ENCODE measurements at regions not wholly inside any gene's neighbourhood (a gene's known extent, or its start where the extent isn't known, plus 50 kb on each side); places are given as distances from the start of the nearest gene placed in this dataset.
"Not testable (repeated sequence)": the region's sequence is repeated elsewhere in the genome, so short reads cannot be mapped to it uniquely, and the experiment has no call there.

DNA sequence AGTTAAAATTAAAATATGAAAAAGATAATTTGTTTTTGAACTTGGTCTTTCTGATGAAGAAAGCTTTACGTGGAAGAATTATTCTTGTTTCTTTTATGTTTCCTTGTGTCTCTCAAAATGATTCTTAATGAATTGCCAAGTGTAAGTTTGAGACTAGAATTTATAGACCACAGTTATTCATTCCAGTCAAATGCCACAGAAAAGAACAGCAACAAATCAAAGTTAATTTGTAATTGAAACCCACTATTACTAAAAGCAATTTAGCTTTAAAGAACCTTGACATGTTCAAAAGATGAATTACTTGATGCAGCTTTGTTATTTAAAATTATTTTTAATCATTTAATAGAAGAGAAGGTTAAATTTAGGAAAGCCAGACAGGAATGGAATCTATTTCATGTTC is 1277.7 kb upstream of the NUDT12 start (continued):
- TF ChIP-seq, protein P1, sequence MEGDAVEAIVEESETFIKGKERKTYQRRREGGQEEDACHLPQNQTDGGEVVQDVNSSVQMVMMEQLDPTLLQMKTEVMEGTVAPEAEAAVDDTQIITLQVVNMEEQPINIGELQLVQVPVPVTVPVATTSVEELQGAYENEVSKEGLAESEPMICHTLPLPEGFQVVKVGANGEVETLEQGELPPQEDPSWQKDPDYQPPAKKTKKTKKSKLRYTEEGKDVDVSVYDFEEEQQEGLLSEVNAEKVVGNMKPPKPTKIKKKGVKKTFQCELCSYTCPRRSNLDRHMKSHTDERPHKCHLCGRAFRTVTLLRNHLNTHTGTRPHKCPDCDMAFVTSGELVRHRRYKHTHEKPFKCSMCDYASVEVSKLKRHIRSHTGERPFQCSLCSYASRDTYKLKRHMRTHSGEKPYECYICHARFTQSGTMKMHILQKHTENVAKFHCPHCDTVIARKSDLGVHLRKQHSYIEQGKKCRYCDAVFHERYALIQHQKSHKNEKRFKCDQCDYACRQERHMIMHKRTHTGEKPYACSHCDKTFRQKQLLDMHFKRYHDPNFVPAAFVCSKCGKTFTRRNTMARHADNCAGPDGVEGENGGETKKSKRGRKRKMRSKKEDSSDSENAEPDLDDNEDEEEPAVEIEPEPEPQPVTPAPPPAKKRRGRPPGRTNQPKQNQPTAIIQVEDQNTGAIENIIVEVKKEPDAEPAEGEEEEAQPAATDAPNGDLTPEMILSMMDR (IDR thresholded peaks at IDR 0.05 in 2 of 3, conservative IDR thresholded peaks at IDR 0.05 in 1 of 3; ENCODE audit: borderline replicate concordance in 1 of 3, insufficient read depth in 1 of 3, low read depth in 2 of 3, low read length in 2 of 3): no peak
- no peak for TF ChIP-seq CBX3 (IDR thresholded peaks at IDR 0.05; ENCODE audit: low read depth)
- no peak for TF ChIP-seq YY1 (IDR thresholded peaks at IDR 0.05; ENCODE audit: extremely low read depth, insufficient replicate concordance, low read depth, low read length)
- TF ChIP-seq RAD21 (IDR thresholded peaks at IDR 0.05; ENCODE audit: low read depth): no peak
- no peak for TF ChIP-seq ELF1 (IDR thresholded peaks at IDR 0.05; ENCODE audit: borderline replicate concordance, low read depth)
- no peak for TF ChIP-seq TCF7L2 (IDR thresholded peaks at IDR 0.05; ENCODE audit: borderline replicate concordance, extremely low read depth, insufficient read depth, insufficient read length)

DNA sequence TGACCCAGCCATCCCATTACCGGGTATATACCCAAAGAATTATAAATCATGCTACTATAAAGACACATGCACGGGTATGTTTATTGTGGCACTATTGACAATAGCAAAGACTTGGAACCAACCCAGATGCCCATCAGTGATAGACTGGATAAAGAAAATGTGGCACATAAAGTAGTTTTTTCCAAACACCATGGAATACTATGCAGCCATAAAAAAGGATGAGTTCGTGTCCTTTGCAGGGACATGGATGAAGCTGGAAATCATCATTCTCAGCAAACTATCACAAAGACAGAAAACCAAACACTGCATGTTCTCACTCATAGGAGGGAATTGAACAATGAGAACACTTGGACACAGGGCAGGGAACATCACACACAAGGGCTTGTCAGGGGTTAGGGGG is 1268.9 kb upstream of the NUDT12 start:
- H4K20me1 ChIP-seq (ENCODE audit: insufficient read depth); H3K4me2 ChIP-seq (ENCODE audit: low read length); RAD21 ChIA-PET (ENCODE audit: low non-redundant PET in 1 of 2, low total read pairs in 2 of 2, uncharacterized antibody in 2 of 2, unreplicated experiment in 2 of 2); H3K9me2 ChIP-seq (ENCODE audit: insufficient read depth); DNase-seq (ENCODE audit: low read depth, low spot score); H3K79me2 ChIP-seq (ENCODE audit: insufficient read depth, low read length); H3K4me3 ChIP-seq (replicated peaks in 1 of 2; ENCODE audit: low read depth in 1 of 2, low read length in 2 of 2); H3K4me1 ChIP-seq (ENCODE audit: control insufficient read depth in 1 of 2, insufficient read depth in 2 of 2, low read length in 2 of 2); H2AFZ ChIP-seq (ENCODE audit: low read depth, low read length, poor library complexity, severe bottlenecking); ATAC-seq; CTCF ChIA-PET; H3K9ac ChIP-seq (ENCODE audit: low read length); H3K27me3 ChIP-seq (ENCODE audit: insufficient read depth, low read length); BruUV-seq (replicated peaks); H3K27ac ChIP-seq (ENCODE audit: low read depth, low read length); H3K36me3 ChIP-seq (ENCODE audit: control insufficient read depth in 1 of 2, insufficient read depth in 2 of 2, low read length in 2 of 2); POLR2A ChIA-PET; H3K9me3 ChIP-seq (ENCODE audit: control insufficient read depth in 1 of 2, insufficient read depth in 1 of 2, low read depth in 1 of 2, low read length in 2 of 2); intact Hi-C loops (cut with micrococcal nuclease): not testable (repeated sequence)

DNA sequence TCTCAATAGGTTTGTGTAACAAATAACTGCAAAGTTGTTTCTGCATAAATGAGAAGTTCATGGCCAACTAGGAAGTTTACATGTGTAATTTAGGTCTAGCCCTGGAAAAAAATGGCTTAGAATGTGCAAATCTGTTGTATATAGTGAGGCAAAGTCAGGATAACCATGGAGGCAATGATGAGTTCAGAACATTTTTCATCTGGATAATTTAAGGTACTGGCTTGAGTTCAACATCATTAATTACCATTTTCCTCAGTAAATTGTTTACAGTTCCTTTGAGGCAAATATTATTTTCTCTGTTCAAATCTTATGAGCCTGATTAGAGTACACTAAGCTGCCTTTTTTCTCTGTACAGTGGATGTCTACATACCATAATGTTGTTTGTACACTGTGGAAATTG is 1259.0 kb upstream of the NUDT12 start:
- no peaks in the 10 kb centered on the region for H3K36me3 ChIP-seq (ENCODE audit: control insufficient read depth in 1 of 2, insufficient read depth in 2 of 2, low read length in 2 of 2)
- no peak overlapping the region for H3K9ac ChIP-seq (ENCODE audit: low read length)
- intact Hi-C loops (cut with micrococcal nuclease): no loop called here
- ATAC-seq (no peak), DNase-seq (ENCODE audit: low read depth, low spot score) (no peak)
- TF ChIP-seq CBX3 (IDR thresholded peaks at IDR 0.05; ENCODE audit: low read depth) (no peak), YY1 (IDR thresholded peaks at IDR 0.05; ENCODE audit: extremely low read depth, insufficient replicate concordance, low read depth, low read length) (no peak), POLR2A (IDR thresholded peaks at IDR 0.05; ENCODE audit: borderline replicate concordance, extremely low read depth, insufficient read depth, insufficient read length) (no peak), EGR1 (IDR thresholded peaks at IDR 0.05; ENCODE audit: low read depth) (no peak)
- no peaks in the 10 kb centered on the region for H3K79me2 ChIP-seq (ENCODE audit: insufficient read depth, low read length)
- H3K4me3 ChIP-seq (replicated peaks in 1 of 2; ENCODE audit: low read depth in 1 of 2, low read length in 2 of 2): no peak overlapping the region
- no peaks in the 10 kb centered on the region for H3K9me3 ChIP-seq (ENCODE audit: control insufficient read depth in 1 of 2, insufficient read depth in 1 of 2, low read depth in 1 of 2, low read length in 2 of 2)
- H3K27me3 ChIP-seq (ENCODE audit: insufficient read depth, low read length): no peaks in the 10 kb centered on the region
- POLR2A ChIA-PET: no interaction called here
- no peak overlapping the region for H3K4me2 ChIP-seq (ENCODE audit: low read length)
- BruUV-seq (replicated peaks): no TSS peak
- H3K4me1 ChIP-seq (ENCODE audit: control insufficient read depth in 1 of 2, insufficient read depth in 2 of 2, low read length in 2 of 2): no peaks in the 10 kb centered on the region
- CTCF ChIA-PET: no interaction called here
- H3K27ac ChIP-seq (ENCODE audit: low read depth, low read length): no peak overlapping the region
- no peaks in the 10 kb centered on the region for H3K9me2 ChIP-seq (ENCODE audit: insufficient read depth)
- H4K20me1 ChIP-seq (ENCODE audit: insufficient read depth): no peaks in the 10 kb centered on the region
- H2AFZ ChIP-seq (ENCODE audit: low read depth, low read length, poor library complexity, severe bottlenecking): no peak overlapping the region
- RAD21 ChIA-PET (ENCODE audit: low non-redundant PET in 1 of 2, low total read pairs in 2 of 2, uncharacterized antibody in 2 of 2, unreplicated experiment in 2 of 2): no interaction called here

Data from HCT116 (cell line).